ENCODE measurements at regions not wholly inside any gene's neighbourhood (a gene's known extent, or its start where the extent isn't known, plus 50 kb on each side); places are given as distances from the start of the nearest gene placed in this dataset.

DNA sequence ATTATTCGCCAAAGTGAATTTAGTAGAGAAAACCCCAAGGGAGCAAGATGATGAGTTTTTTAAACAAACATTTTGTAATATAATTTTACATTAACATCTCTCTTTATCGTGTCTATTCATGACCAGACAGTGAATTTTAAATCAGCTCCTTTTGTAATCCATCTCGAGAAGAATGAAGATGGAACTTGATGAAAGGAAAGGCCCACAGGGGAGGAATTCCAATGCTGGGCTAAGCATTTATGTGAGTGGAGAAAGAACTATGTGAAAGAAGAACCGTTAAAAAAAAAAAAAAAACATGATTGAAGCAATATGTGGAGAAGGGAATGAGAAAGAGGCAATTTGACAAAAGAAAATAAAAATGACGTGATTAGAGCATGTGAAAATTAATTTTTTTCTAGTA is 170.6 kb downstream of the KCTD12 start:
- CTCF ChIA-PET (ENCODE audit: partially characterized antibody) = no interaction called here
- no peak for FAIRE-seq
- no peak overlapping the region for H3K27ac ChIP-seq (ENCODE audit: low read depth, low read length)

More for the DNA sequence above, 170.6 kb downstream of the KCTD12 start:
- H3K18ac ChIP-seq (ENCODE audit: extremely low read depth, low read length) = no peak overlapping the region
- no peak overlapping the region for H3K56ac ChIP-seq (replicated peaks; ENCODE audit: insufficient read length, low read depth, low read length)
- H3K23ac ChIP-seq (ENCODE audit: insufficient read length) = no peak overlapping the region
- H4K5ac ChIP-seq (ENCODE audit: insufficient read length, low read depth, low read length) = no peak overlapping the region
- H3K4me3 ChIP-seq (ENCODE audit: extremely low read depth in 1 of 4, insufficient read depth in 2 of 4, low read depth in 3 of 4, low read length in 4 of 4) = no peak overlapping the region
- H3K9ac ChIP-seq (replicated peaks in 1 of 4; ENCODE audit: extremely low read depth in 1 of 4, low read depth in 3 of 4, low read length in 3 of 4) = no peak overlapping the region
- WGBS, 2 experiments (ENCODE audit: extremely low coverage in 1 of 2, insufficient coverage in 1 of 2, insufficient read length in 1 of 2, insufficient replicate concordance in 2 of 2, low coverage in 1 of 2, low lambda C conversion rate in 2 of 2, missing lambda C conversion rate in 1 of 2) = 64% methylated on average over 5 of the region's 5 CpGs; no CpG with 5 or more reads in 1 of the 2 experiments
- no peak overlapping the region for H2BK15ac ChIP-seq (ENCODE audit: low read length)
- POLR2A ChIA-PET (ENCODE audit: partially characterized antibody) = interaction anchor here (1.0 kb wide), 1 partner anchor 11 kb away, joined by 3 read pairs; no protein-coding TSS in a partner anchor
- H3K4me1 ChIP-seq (replicated peaks in 1 of 4; ENCODE audit: control insufficient read depth in 3 of 4, insufficient read depth in 4 of 4, low read length in 3 of 4) = peaks cover 0 to 6% (median under 1%) of the 10 kb centered on the region in 4 experiments; a peak in 2 of 7 replicates
- H2BK20ac ChIP-seq (ENCODE audit: low read length) = no peak overlapping the region
- no peak overlapping the region for H2AK5ac ChIP-seq (ENCODE audit: low read depth, low read length)
- no peak overlapping the region for H2BK5ac ChIP-seq (ENCODE audit: low read depth, low read length)
- no peak overlapping the region for H4K8ac ChIP-seq (ENCODE audit: extremely low read depth, insufficient read depth, low read length)
- H2BK12ac ChIP-seq (ENCODE audit: low read depth, low read length) = no peak overlapping the region
- no peak overlapping the region for H3K4ac ChIP-seq (replicated peaks; ENCODE audit: insufficient read length, low read depth, low read length)
- no peak for DNase-seq (ENCODE audit: low read depth in 1 of 2, low spot score in 2 of 2)
- H4K20me1 ChIP-seq (replicated peaks in 1 of 2; ENCODE audit: control insufficient read depth in 1 of 2, insufficient read depth in 2 of 2, low read length in 2 of 2) = no peaks in the 10 kb centered on the region
- no peaks in the 10 kb centered on the region; the same call in 1 of the 2 replicates for H3K23me2 ChIP-seq (ENCODE audit: low read depth, low read length)
- H3K27me3 ChIP-seq (replicated peaks in 1 of 4; ENCODE audit: control insufficient read depth in 3 of 4, extremely low read depth in 1 of 4, insufficient read depth in 3 of 4, low read length in 3 of 4) = no peaks in the 10 kb centered on the region
- TF ChIP-seq, protein P1, sequence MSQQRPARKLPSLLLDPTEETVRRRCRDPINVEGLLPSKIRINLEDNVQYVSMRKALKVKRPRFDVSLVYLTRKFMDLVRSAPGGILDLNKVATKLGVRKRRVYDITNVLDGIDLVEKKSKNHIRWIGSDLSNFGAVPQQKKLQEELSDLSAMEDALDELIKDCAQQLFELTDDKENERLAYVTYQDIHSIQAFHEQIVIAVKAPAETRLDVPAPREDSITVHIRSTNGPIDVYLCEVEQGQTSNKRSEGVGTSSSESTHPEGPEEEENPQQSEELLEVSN (IDR thresholded peaks at IDR 0.05) = no peak
- TF ChIP-seq GTF2F1 (IDR thresholded peaks at IDR 0.05; ENCODE audit: borderline replicate concordance, low read depth, low read length) (no peak), RBBP5 (IDR thresholded peaks at IDR 0.05; ENCODE audit: borderline replicate concordance, low read depth, low read length) (no peak), POU5F1 (IDR thresholded peaks at IDR 0.05; ENCODE audit: low read depth, low read length) (no peak), CTBP2 (IDR thresholded peaks at IDR 0.05; ENCODE audit: borderline replicate concordance, insufficient read depth, insufficient read length, low read length) (no peak), NANOG (IDR thresholded peaks at IDR 0.05; ENCODE audit: insufficient read depth, low read depth, low read length, poor library complexity, severe bottlenecking) (no peak), ZNF274 (IDR thresholded peaks at IDR 0.05; ENCODE audit: borderline replicate concordance, extremely low read depth, low read length) (no peak), RFX5 (IDR thresholded peaks at IDR 0.05; ENCODE audit: borderline replicate concordance, low read depth, low read length) (no peak)
- no peaks in the 10 kb centered on the region for H3K79me2 ChIP-seq (ENCODE audit: control insufficient read depth in 1 of 2, insufficient read depth in 2 of 2, low read length in 2 of 2)
- no peak overlapping the region for H3K14ac ChIP-seq (ENCODE audit: insufficient read length)
- H2BK120ac ChIP-seq (replicated peaks; ENCODE audit: low read depth, low read length) = no peak overlapping the region
- no peak overlapping the region for H4K91ac ChIP-seq (replicated peaks; ENCODE audit: insufficient read length, low read length)
- H3K9me3 ChIP-seq (ENCODE audit: insufficient read depth in 2 of 2, low read depth in 1 of 2, low read length in 1 of 2) = no peaks in the 10 kb centered on the region
- H3K79me1 ChIP-seq (ENCODE audit: low read depth, low read length) = no peaks in the 10 kb centered on the region
- H3K4me2 ChIP-seq (ENCODE audit: insufficient read depth in 1 of 2, low read depth in 2 of 2, low read length in 2 of 2) = no peak overlapping the region
- H2AFZ ChIP-seq (ENCODE audit: low read length) = no peak overlapping the region
- no peaks in the 10 kb centered on the region for H3K36me3 ChIP-seq (ENCODE audit: control insufficient read depth in 2 of 4, insufficient read depth in 4 of 4, low read length in 3 of 4)

All from H1 (cell line).